ENCODE measurements at regions not wholly inside any gene's neighbourhood (a gene's known extent, or its start where the extent isn't known, plus 50 kb on each side); places are given as distances from the start of the nearest gene placed in this dataset.

DNA sequence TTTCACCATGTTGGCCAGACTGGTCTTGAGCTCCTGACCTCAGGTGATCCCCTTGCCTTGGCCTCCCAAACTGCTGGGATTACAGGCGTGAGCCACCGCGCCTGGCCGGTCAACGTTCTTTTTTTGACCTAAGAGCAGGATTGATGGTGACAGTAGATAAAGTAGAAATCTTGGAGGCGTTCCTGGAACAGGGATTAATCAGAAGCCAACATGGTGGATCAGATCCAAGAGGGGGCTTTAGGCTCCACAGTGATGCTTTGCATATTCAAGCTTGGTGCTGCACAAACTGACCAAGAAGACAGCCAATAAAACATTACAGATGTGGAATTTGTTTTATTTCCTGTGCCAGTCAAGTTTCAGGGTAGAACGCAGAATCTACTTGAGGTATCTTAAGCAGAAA is 271.2 kb downstream of the FGF9 start:
- no peak for TF ChIP-seq CTCF (IDR thresholded peaks at IDR 0.05; ENCODE audit: insufficient read depth, low read length, missing control alignments)
- CTCF ChIA-PET, result no interaction called here
- POLR2A ChIA-PET, result no interaction called here

GRCh38 chr13:21944610-21945009 is 273.7 kb downstream of the FGF9 start:
- TF ChIP-seq CTCF (IDR thresholded peaks at IDR 0.05; ENCODE audit: insufficient read depth, low read length, missing control alignments), result no peak
- CTCF ChIA-PET, result no interaction called here
- POLR2A ChIA-PET, result no interaction called here
- no peak overlapping the region for H3K4me3 ChIP-seq (ENCODE audit: low read depth, low read length)
- no peak for DNase-seq (ENCODE audit: low read depth, low spot score)

More for the DNA sequence above, 271.2 kb downstream of the FGF9 start:
- DNase-seq (ENCODE audit: low read depth, low spot score), result no peak
- no peak overlapping the region for H3K4me3 ChIP-seq (ENCODE audit: low read depth, low read length)

DNA sequence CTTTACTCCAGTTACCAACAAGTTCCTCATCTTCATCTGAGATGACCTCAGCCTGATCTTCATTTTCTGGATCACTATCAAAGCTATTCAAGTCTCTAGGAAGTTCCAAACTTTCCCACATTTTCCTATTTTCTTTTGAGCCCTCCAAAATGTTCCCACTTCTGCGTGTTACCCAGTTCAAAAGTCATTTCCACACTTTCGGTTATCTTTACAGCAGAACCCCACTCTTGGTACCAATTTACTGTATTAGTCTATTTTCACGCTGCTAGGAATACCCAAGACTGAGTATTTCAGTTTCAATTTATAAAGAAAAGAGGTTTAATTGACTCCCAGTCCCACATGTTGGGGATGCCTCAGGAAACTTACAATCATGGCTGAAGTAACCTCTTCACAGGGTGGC is 274.3 kb downstream of the FGF9 start:
- no peak for TF ChIP-seq CTCF (IDR thresholded peaks at IDR 0.05; ENCODE audit: insufficient read depth, low read length, missing control alignments)
- DNase-seq (ENCODE audit: low read depth, low spot score), result no peak
- no peak overlapping the region for H3K4me3 ChIP-seq (ENCODE audit: low read depth, low read length)
- POLR2A ChIA-PET, result no interaction called here
- CTCF ChIA-PET, result no interaction called here

GRCh38 chr13:21946964-21947363 is 276.1 kb downstream of the FGF9 start:
- DNase-seq (ENCODE audit: low read depth, low spot score), result no peak
- no peak for TF ChIP-seq CTCF (IDR thresholded peaks at IDR 0.05; ENCODE audit: insufficient read depth, low read length, missing control alignments)
- H3K4me3 ChIP-seq (ENCODE audit: low read depth, low read length), result no peak overlapping the region
- ChIA-PET POLR2A (no interaction called here), CTCF (no interaction called here)

- POLR2A ChIA-PET, result no interaction called here
- TF ChIP-seq CTCF (IDR thresholded peaks at IDR 0.05; ENCODE audit: insufficient read depth, low read length, missing control alignments), result no peak
- no peak for DNase-seq (ENCODE audit: low read depth, low spot score)
- CTCF ChIA-PET, result no interaction called here
- no peak overlapping the region for H3K4me3 ChIP-seq (ENCODE audit: low read depth, low read length)
Observed at GRCh38 chr13:21948769-21949474, 278.0 kb downstream of the FGF9 start.

- ChIA-PET POLR2A (no interaction called here), CTCF (no interaction called here)
- no peak for TF ChIP-seq CTCF (IDR thresholded peaks at IDR 0.05; ENCODE audit: insufficient read depth, low read length, missing control alignments)
- no peak for DNase-seq (ENCODE audit: low read depth, low spot score)
- H3K4me3 ChIP-seq (ENCODE audit: low read depth, low read length), result no peak overlapping the region
Observed at GRCh38 chr13:21949818-21950429, 279.1 kb downstream of the FGF9 start.
